Testis (tissue), 2 donors: ENCODE measurements at regions not wholly inside any gene's neighbourhood (a gene's known extent, or its start where the extent isn't known, plus 50 kb on each side); places are given as distances from the start of the nearest gene placed in this dataset.
A peak's percentile ranks its signal among the peaks of the same experiment; 100 is the strongest.

Source experiments
- DNase-seq: peaks from one replicate; pipeline ENCODE4 v3.0.0-alpha.2; 2019
- H3K27ac ChIP-seq, 2 donors: fragments of 200-600 bp; sonication (generic); one replicate each; pipeline ENCODE4 v1.5.1; 2019
- H3K27me3 ChIP-seq: fragments of 200-600 bp; sonication (generic); one replicate; pipeline ENCODE4 v1.5.1; 2019
- H3K36me3 ChIP-seq: fragments of 200-600 bp; sonication (generic); one replicate; pipeline ENCODE4 v1.5.1; 2017; ENCODE audit warnings: low read depth; ENCODE audit errors: missing control alignments
- H3K4me1 ChIP-seq: fragments of 200-600 bp; sonication (generic); one replicate; pipeline ENCODE4 v1.5.1; 2019
- H3K4me3 ChIP-seq, 2 donors: fragments of 200-600 bp; sonication (generic); one replicate each; pipeline ENCODE4 v1.5.1; 2017 to 2019
- H3K9me3 ChIP-seq: fragments of 200-600 bp; sonication (generic); one replicate; pipeline ENCODE4 v1.5.1; 2017
- CTCF ChIP-seq, 3 experiments: fragments of 450-650 bp in 2 of 3; fragments of 200-600 bp in 1 of 3; sonication (generic) in 1 of 3; IDR thresholded peaks; one replicate each; pipeline ENCODE4 v1.5.1; 2016 to 2019; ENCODE audit warnings: antibody characterized with exemption in 3 of 3, mild to moderate bottlenecking in 2 of 3, moderate library complexity in 1 of 3
- POLR2A ChIP-seq: fragments of 450-650 bp; IDR thresholded peaks from one replicate; pipeline ENCODE4 v1.6.1; 2017; ENCODE audit warnings: antibody characterized with exemption, mild to moderate bottlenecking, moderate library complexity
- WGBS, 2 donors: methylation state at CpG; one replicate each; pipeline ENCODE4 v1.1.5; 2018; 5-methylcytosine and 5-hydroxymethylcytosine counted together
- intact Hi-C: fragments of 100-400 bp; cut with DNase I; formaldehyde crosslinking; loops from one replicate; pipeline ENCODE4 v1.15.1; 2023; ENCODE audit warnings: low total_unique reads

GRCh38 chr2:179355881-179356280 is 91.2 kb upstream of the SESTD1 start:
- H3K4me1 ChIP-seq = no peaks in the 10 kb centered on the region
- 75 to 82% methylated on average over 4 of the region's 4 CpGs for WGBS, 2 donors
- no peaks in the 10 kb centered on the region for H3K36me3 ChIP-seq
- no peaks in the 10 kb centered on the region for H3K27me3 ChIP-seq
- no peak for TF ChIP-seq POLR2A
- no peak for TF ChIP-seq CTCF (IDR thresholded peaks at IDR 0.05)
- no peaks in the 10 kb centered on the region for H3K9me3 ChIP-seq
- no peak for DNase-seq
- H3K27ac ChIP-seq = no peak overlapping the region
- intact Hi-C loops = no loop called here
- H3K4me3 ChIP-seq = no peak overlapping the region

- H3K27me3 ChIP-seq = no peaks in the 10 kb centered on the region
- intact Hi-C loops = no loop called here
- H3K27ac ChIP-seq = no peak overlapping the region
- TF ChIP-seq POLR2A (no peak), CTCF (IDR thresholded peaks at IDR 0.05) (peak in 1 of 3 experiments; percentile 21)
- H3K4me3 ChIP-seq = no peak overlapping the region
- no peaks in the 10 kb centered on the region for H3K9me3 ChIP-seq
- H3K36me3 ChIP-seq = no peaks in the 10 kb centered on the region
- no peak for DNase-seq
- no peaks in the 10 kb centered on the region for H3K4me1 ChIP-seq
- WGBS, 2 donors = 73 to 76% methylated on average over 1 of the region's 1 CpG
Observed at GRCh38 chr2:179354739-179355537, 90.3 kb upstream of the SESTD1 start.

GRCh38 chr2:179354296-179354695 is 89.7 kb upstream of the SESTD1 start:
- TF ChIP-seq CTCF (IDR thresholded peaks at IDR 0.05) (no peak), POLR2A (no peak)
- 92 to 94% methylated on average over 4 of the region's 4 CpGs for WGBS, 2 donors
- no peak for DNase-seq

GRCh38 chr2:179352181-179352580 is 87.5 kb upstream of the SESTD1 start:
- intact Hi-C loops = no loop called here
- Histone ChIP-seq H3K4me3 (no peak overlapping the region), H3K9me3 (no peaks in the 10 kb centered on the region), H3K36me3 (no peaks in the 10 kb centered on the region), H3K27me3 (no peaks in the 10 kb centered on the region), H3K27ac (no peak overlapping the region), H3K4me1 (no peaks in the 10 kb centered on the region)
- 84 to 93% methylated on average over 2 of the region's 2 CpGs for WGBS, 2 donors
- no peak for DNase-seq
- TF ChIP-seq POLR2A = no peak
- TF ChIP-seq CTCF (IDR thresholded peaks at IDR 0.05) = no peak

More at GRCh38 chr2:179354296-179354695, 89.7 kb upstream of the SESTD1 start:
- H3K36me3 ChIP-seq = no peaks in the 10 kb centered on the region
- no peak overlapping the region for H3K27ac ChIP-seq
- H3K4me3 ChIP-seq = no peak overlapping the region
- intact Hi-C loops = no loop called here
- H3K4me1 ChIP-seq = no peaks in the 10 kb centered on the region
- H3K27me3 ChIP-seq = no peaks in the 10 kb centered on the region
- no peaks in the 10 kb centered on the region for H3K9me3 ChIP-seq

- no peaks in the 10 kb centered on the region for H3K9me3 ChIP-seq
- H3K27ac ChIP-seq = no peak overlapping the region
- H3K4me3 ChIP-seq = no peak overlapping the region
- H3K27me3 ChIP-seq = no peaks in the 10 kb centered on the region
- WGBS, 2 donors = 86 to 98% methylated on average over 2 of the region's 2 CpGs
- no peaks in the 10 kb centered on the region for H3K4me1 ChIP-seq
- intact Hi-C loops = no loop called here
- DNase-seq = no peak
- TF ChIP-seq CTCF (IDR thresholded peaks at IDR 0.05) (no peak), POLR2A (no peak)
- no peaks in the 10 kb centered on the region for H3K36me3 ChIP-seq
Observed at GRCh38 chr2:179351057-179351456, 86.4 kb upstream of the SESTD1 start.
